CD14-positive monocyte (primary cell): ENCODE measurements at regions not wholly inside any gene's neighbourhood (a gene's known extent, or its start where the extent isn't known, plus 50 kb on each side); places are given as distances from the start of the nearest gene placed in this dataset.

Source experiments
- DNase-seq, 3 donors: peaks; one replicate each; pipeline ENCODE4 v3.0.0-alpha.2; 2011 to 2022
- H2AFZ ChIP-seq: 2 replicates; pipeline ENCODE4 v1.6.0; 2012; ENCODE audit warnings: mild to moderate bottlenecking, low read depth, low read length, inconsistent platforms; ENCODE audit not compliant: insufficient read depth, poor library complexity, severe bottlenecking
- H3K27ac ChIP-seq, 2 donors: 1 replicate in 1 of 2; 2 replicates in 1 of 2; pipeline ENCODE4 v1.5.1; 2012 to 2013; ENCODE audit warnings: low read length in 2 of 2, control low read depth in 1 of 2, inconsistent platforms in 1 of 2, low read depth in 1 of 2, mild to moderate bottlenecking in 1 of 2
- H3K27me3 ChIP-seq, 2 donors: one replicate each; pipeline versions ENCODE4 v1.6.0 to v1.6.1; 2011 to 2013; ENCODE audit warnings: low read length in 2 of 2; ENCODE audit not compliant: control insufficient read depth in 2 of 2, insufficient read depth in 2 of 2
- H3K36me3 ChIP-seq, 2 donors: replicated peaks in 1 of 2; 1 replicate in 1 of 2; 2 replicates in 1 of 2; pipeline versions ENCODE4 v1.5.1 to v1.6.1; 2012 to 2013; ENCODE audit warnings: low read length in 2 of 2, control low read depth in 1 of 2, inconsistent platforms in 1 of 2, mild to moderate bottlenecking in 1 of 2; ENCODE audit not compliant: insufficient read depth in 2 of 2, control insufficient read depth in 1 of 2
- H3K4me1 ChIP-seq, 2 donors: 1 replicate in 1 of 2; 2 replicates in 1 of 2; pipeline versions ENCODE4 v1.5.1 to v1.6.1; 2012 to 2013; ENCODE audit warnings: low read length in 2 of 2, control low read depth in 1 of 2, inconsistent platforms in 1 of 2, mild to moderate bottlenecking in 1 of 2, moderate library complexity in 1 of 2; ENCODE audit not compliant: insufficient read depth in 2 of 2, control insufficient read depth in 1 of 2
- H3K4me2 ChIP-seq: replicated peaks from 2 replicates; pipeline ENCODE3; 2012; ENCODE audit warnings: low read length, moderate library complexity, mild to moderate bottlenecking; ENCODE audit not compliant: poor library complexity, severe bottlenecking; ENCODE audit errors: extremely low read depth
- H3K4me3 ChIP-seq, 3 experiments: fragments of 200-600 bp in 1 of 3; sonication (generic) in 1 of 3; replicated peaks in 1 of 3; 1 replicate in 2 of 3; 2 replicates in 1 of 3; pipeline ENCODE4 v1.5.1; 2011 to 2013; ENCODE audit warnings: low read length in 3 of 3, mild to moderate bottlenecking in 3 of 3, control low read depth in 2 of 3, low read depth in 2 of 3, inconsistent platforms in 1 of 3, moderate library complexity in 1 of 3
- H3K79me2 ChIP-seq: 2 replicates; pipeline ENCODE4 v1.6.0; 2012; ENCODE audit warnings: mild to moderate bottlenecking, control low read depth, inconsistent platforms, low read length, moderate library complexity; ENCODE audit not compliant: insufficient read depth
- H3K9ac ChIP-seq: 2 replicates; pipeline ENCODE4 v1.6.0; 2017; ENCODE audit warnings: low read length, mild to moderate bottlenecking; ENCODE audit not compliant: insufficient read depth, poor library complexity, severe bottlenecking
- H3K9me3 ChIP-seq, 2 donors: replicated peaks in 1 of 2; 1 replicate in 1 of 2; 2 replicates in 1 of 2; pipeline versions ENCODE4 v1.5.1 to v1.6.1; 2012 to 2013; ENCODE audit warnings: low read length in 2 of 2, control low read depth in 1 of 2; ENCODE audit not compliant: control insufficient read depth in 1 of 2, insufficient read depth in 1 of 2
- H4K20me1 ChIP-seq: 2 replicates; pipeline ENCODE4 v1.6.0; 2012; ENCODE audit warnings: mild to moderate bottlenecking, low read length, control low read depth, moderate library complexity; ENCODE audit not compliant: insufficient read depth
- H3K27ac Mint-ChIP-seq, 7 donors: one replicate each; pipeline ENCODE4 v1.8.0; 2020; ENCODE audit warnings: mild to moderate bottlenecking in 7 of 7, mixed read lengths in 7 of 7, moderate library complexity in 6 of 7, inconsistent platforms in 2 of 7
- H3K27me3 Mint-ChIP-seq, 3 donors: one replicate each; pipeline ENCODE4 v1.8.0; 2021 to 2022; ENCODE audit warnings: low read depth in 3 of 3, mild to moderate bottlenecking in 3 of 3, mixed read lengths in 3 of 3, moderate library complexity in 3 of 3, inconsistent platforms in 1 of 3
- H3K36me3 Mint-ChIP-seq, 2 donors: one replicate each; pipeline ENCODE4 v1.8.0; 2020; ENCODE audit warnings: mixed read lengths in 2 of 2, inconsistent platforms in 1 of 2, mild to moderate bottlenecking in 1 of 2
- H3K4me1 Mint-ChIP-seq: one replicate; pipeline ENCODE4 v1.8.0; 2020; ENCODE audit warnings: mild to moderate bottlenecking, mixed read lengths
- H3K4me3 Mint-ChIP-seq, 2 donors: one replicate each; pipeline ENCODE4 v1.8.0; 2020; ENCODE audit warnings: mild to moderate bottlenecking in 2 of 2, mixed read lengths in 2 of 2, moderate library complexity in 1 of 2
- H3K9me3 Mint-ChIP-seq, 7 donors: one replicate each; pipeline ENCODE4 v1.8.0; 2020 to 2022; ENCODE audit warnings: mixed read lengths in 7 of 7, mild to moderate bottlenecking in 6 of 7, moderate library complexity in 6 of 7, inconsistent platforms in 2 of 7
- CTCF ChIP-seq: fragments of 200-600 bp; IDR thresholded peaks from one replicate; pipeline ENCODE4 v1.8.0; 2022; ENCODE audit warnings: antibody characterized with exemption, mild to moderate bottlenecking
- WGBS: methylation state at CpG from one replicate; pipeline ENCODE4 v1.1.5; 2013; ENCODE audit warnings: missing lambda C conversion rate; ENCODE audit not compliant: insufficient coverage; 5-methylcytosine and 5-hydroxymethylcytosine counted together
- intact Hi-C, 2 donors: fragments of 100-400 bp; cut with micrococcal nuclease; formaldehyde crosslinking; loops; one replicate each; pipeline versions ENCODE4 v1.15.0 to v1.15.1; 2023

GRCh38 chr12:131418884-131419283 lies 292.0 kb upstream of the SFSWAP start:
- WGBS: no CpG with 5 or more reads among the region's 2 CpGs
- no peaks in the 10 kb centered on the region for H3K27me3 ChIP-seq

DNA sequence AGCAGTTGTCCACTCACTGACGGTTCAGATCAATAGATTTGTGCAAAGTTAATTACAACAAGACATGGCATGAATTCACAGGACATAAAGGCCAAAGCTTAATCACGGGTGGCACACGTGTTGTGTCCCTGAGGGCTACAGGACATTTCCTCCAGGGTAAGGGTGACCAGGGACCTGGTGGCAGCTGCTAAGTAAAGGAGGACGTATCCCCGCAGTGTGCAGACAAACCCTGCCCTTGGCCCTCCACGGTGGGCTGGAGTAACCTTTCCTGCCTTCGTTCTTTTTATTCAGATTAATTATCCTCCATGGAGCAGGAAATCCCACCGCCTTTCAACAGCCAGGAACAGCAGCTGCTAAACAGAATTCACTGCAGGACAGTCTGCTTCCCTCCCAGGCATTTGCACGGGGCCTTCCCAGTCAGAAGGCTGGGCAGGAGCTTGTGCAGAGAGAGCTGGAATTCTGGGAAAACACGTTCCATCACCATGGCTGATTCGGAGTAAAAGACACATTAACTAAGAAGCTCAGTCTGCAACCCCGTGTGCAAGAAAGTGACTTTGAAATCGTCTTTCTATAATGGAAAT lies 289.9 kb upstream of the SFSWAP start:
- Histone ChIP-seq H3K9ac (no peak overlapping the region), H3K79me2 (no peaks in the 10 kb centered on the region), H3K27me3 (no peaks in the 10 kb centered on the region), H3K36me3 (no peaks in the 10 kb centered on the region), H3K9me3 (peaks cover 0 to 6% of the 10 kb centered on the region in 2 donors), H2AFZ (no peak overlapping the region), H3K4me3 (no peak overlapping the region), H3K4me2 (no peak overlapping the region), H3K4me1 (no peaks in the 10 kb centered on the region), H4K20me1 (no peaks in the 10 kb centered on the region), H3K27ac (no peak overlapping the region)
- peaks cover 6 to 7% (median 7%) of the 10 kb centered on the region in 3 donors for H3K27me3 Mint-ChIP-seq
- peaks cover 3 to 16% (median 14%) of the 10 kb centered on the region in 7 donors for H3K9me3 Mint-ChIP-seq
- H3K4me1 Mint-ChIP-seq: peaks cover 3% of the 10 kb centered on the region
- no peak for DNase-seq
- no peak for TF ChIP-seq CTCF
- H3K27ac Mint-ChIP-seq: no peak overlapping the region
- no peak overlapping the region for H3K4me3 Mint-ChIP-seq
- intact Hi-C loops: no loop called here
- WGBS: 89% methylated on average over 11 of the region's 13 CpGs
- no peaks in the 10 kb centered on the region for H3K36me3 Mint-ChIP-seq

More at GRCh38 chr12:131418884-131419283, 292.0 kb upstream of the SFSWAP start:
- Histone ChIP-seq H3K4me2 (no peak overlapping the region), H3K27ac (no peak overlapping the region), H3K4me3 (no peak overlapping the region), H3K9me3 (no peaks in the 10 kb centered on the region), H3K79me2 (no peaks in the 10 kb centered on the region), H3K4me1 (no peaks in the 10 kb centered on the region), H4K20me1 (no peaks in the 10 kb centered on the region), H3K9ac (no peak overlapping the region), H2AFZ (no peak overlapping the region), H3K36me3 (no peaks in the 10 kb centered on the region)
- no peak overlapping the region for H3K4me3 Mint-ChIP-seq
- no peak for DNase-seq
- no peak overlapping the region for H3K27ac Mint-ChIP-seq
- H3K36me3 Mint-ChIP-seq: no peaks in the 10 kb centered on the region
- peaks cover 4 to 5% (median 5%) of the 10 kb centered on the region in 3 donors for H3K27me3 Mint-ChIP-seq
- H3K4me1 Mint-ChIP-seq: peaks cover 3% of the 10 kb centered on the region
- H3K9me3 Mint-ChIP-seq: peaks cover 0 to 7% (median 2%) of the 10 kb centered on the region in 7 donors
- intact Hi-C loops: no loop called here
- no peak for TF ChIP-seq CTCF
